ENCODE measurements at regions not wholly inside any gene's neighbourhood (a gene's known extent, or its start where the extent isn't known, plus 50 kb on each side); places are given as distances from the start of the nearest gene placed in this dataset.

DNA sequence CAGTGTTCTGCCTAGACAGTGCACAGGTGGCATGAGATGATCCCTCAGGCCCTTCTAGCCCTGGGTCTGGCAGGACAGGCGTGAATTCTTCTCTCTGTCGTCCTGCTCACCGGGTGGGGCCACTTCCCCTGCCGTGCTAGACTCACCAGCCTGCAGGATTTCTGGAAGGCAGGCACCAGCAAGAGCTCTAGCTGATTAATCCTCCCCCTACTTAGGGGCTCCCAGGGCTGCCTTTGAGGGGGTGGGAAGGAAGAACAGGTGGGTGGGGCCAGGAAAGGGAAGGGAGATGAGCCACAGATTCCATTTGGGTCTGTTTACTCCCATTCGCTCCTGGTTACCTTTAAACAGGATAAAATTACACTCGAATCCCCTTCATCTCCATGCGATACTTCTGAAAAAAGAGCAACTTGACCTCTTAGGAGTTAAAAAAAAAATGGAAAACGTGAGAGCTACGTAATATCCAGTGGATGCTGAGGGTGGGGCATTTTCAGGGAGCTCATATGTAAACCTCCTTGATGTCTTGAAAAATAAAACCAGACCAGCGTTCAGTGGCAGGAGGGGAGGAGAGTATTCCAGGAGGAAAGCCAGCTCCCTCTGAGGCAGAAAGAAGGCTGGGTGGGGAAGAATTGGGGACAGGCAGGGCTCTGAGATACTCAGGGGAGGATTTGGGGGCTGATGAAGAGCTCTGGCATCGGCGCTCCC lies 665.5 kb downstream of the PTPRU start:
- DNase-seq: no peak

GRCh38 chr1:29900712-29901111 lies 664.4 kb downstream of the PTPRU start:
- no peak for DNase-seq

- no peak for DNase-seq
These were observed 663.9 kb downstream of the PTPRU start for GRCh38 chr1:29900104-29900679.

DNA sequence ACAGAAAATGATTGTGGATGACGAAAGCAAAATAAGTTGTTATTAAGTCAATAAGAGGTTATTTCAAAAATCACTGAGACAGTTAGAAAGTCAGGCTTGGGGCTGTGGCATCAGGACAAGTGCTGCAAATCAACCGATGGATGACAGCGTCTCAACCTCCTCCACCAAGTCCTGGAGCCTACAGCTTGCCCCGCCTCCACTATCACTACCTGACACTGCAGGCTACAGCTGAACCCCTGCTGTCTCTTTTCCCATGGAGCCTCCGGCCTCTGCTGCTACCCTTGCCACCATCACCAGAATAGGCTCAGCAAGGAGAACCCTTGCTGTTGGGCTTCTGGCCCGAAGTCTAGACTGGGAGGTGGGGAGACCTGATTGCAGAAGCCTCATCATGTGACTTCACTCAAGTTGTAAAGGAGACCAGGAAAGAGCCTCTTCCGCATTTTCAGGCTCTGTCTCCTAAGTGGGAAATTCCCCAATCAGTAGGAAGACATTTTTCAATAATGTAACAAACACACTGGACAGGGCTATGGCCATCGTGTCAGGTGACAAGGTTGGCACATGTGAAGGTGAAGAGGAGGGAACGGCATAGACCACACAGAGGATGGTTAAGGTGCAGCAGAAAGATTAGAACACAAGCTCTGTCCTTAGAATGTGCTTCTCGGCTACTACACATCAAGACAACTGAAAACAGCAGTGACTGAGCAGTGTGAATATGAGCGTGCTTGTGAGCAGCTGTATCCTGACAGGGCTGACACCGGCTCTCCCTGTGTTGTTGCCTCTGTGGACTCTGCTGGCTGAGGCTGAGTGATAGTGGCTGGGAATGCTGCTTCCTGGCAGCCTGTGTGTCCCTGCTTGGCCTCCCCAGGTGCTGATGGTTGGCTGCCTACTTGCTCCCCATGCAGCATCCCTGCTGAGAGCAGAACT lies 660.7 kb downstream of the PTPRU start:
- peak; percentile 66 to 75 (median 75) for DNase-seq

- no peak for DNase-seq
These were observed 660.0 kb downstream of the PTPRU start for GRCh38 chr1:29896300-29896699.

GRCh38 chr1:29895201-29895600 lies 658.9 kb downstream of the PTPRU start:
- DNase-seq: no peak

- DNase-seq: no peak
These were observed 658.0 kb downstream of the PTPRU start for GRCh38 chr1:29894311-29894710.

DNA sequence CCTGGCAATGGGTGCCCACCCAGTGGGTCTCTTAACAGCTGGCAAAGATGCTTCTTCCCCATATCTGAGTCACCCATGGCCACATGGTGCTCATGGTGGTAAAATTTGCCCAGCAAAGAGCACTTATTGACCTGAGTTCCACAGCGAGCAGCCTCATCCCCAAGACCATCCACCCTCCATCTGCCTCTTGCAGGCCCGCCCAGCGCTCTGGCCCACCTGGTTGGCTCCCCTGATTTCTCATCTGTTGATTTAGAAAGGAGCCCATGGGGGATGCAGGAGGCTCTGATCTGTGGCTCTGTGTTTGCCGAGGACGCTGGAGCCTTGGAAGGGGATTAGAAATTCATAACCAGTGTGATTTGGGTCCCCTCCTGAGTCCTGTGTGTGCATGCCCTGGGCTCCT lies 657.5 kb downstream of the PTPRU start:
- no peak for DNase-seq

GRCh38 chr1:29893046-29893723 lies 656.9 kb downstream of the PTPRU start:
- DNase-seq: no peak

- no peak for DNase-seq
These were observed 655.9 kb downstream of the PTPRU start for GRCh38 chr1:29892247-29892646.

DNA sequence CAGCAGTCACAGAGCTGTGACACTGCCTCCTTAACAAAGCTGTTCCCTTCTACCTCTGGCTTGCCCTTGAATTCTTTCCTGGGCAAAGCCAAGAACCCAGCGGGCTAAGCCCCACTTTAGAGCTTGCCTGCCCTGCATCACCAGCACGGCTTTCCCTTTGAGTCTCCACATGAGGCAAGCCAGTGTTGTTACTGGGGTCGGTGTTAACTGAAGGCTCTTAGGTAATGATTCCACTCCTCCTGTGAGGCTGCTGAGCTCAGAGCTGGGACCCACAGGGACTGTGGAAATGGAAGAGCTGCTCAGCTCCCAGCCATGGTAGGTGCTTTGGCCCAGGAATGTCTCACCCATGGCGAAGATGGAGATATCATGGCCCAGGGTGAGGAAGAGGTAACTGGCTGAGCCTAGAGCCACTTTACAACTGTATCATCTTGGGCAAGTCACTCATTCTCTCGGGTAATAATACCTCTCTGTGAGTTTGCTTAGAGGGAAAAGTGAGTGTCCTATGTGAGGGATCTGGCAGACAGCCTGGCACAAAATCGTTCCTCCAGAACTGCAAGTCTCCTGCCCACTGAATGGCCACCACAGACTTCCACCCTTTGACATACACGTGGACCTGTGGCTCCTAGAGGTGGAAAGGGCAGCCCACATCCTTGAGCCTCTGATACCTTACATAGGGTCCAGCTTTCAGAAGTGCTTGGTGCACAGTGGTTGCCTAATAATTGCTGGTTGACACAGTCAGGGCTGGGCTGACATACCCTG lies 654.1 kb downstream of the PTPRU start:
- no peak for DNase-seq

DNA sequence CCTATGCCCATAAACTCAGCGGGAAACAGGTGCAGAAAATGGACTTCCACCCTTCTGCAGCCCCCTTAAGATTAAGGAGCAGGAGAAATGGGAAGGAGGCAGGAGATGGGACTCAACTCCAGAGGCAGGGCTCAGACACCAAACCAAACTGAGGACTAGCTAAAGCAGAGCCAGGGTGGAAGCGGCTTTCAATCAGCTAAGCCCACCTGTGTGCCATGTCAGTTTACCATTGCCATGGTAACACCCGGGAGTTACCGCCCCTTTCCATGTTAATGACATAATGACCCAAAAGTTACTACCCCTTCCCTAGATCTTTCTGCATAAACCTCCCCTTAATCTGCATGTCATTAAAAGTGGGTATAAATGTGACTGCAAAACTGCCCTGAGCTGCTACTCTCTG lies 653.5 kb downstream of the PTPRU start:
- DNase-seq: no peak

GRCh38 chr1:29884740-29885139 lies 648.4 kb downstream of the PTPRU start:
- no peak for DNase-seq

GRCh38 chr1:29883986-29884385 lies 647.7 kb downstream of the PTPRU start:
- no peak for DNase-seq

GRCh38 chr1:29883411-29883832 lies 647.1 kb downstream of the PTPRU start:
- DNase-seq: no peak

DNA sequence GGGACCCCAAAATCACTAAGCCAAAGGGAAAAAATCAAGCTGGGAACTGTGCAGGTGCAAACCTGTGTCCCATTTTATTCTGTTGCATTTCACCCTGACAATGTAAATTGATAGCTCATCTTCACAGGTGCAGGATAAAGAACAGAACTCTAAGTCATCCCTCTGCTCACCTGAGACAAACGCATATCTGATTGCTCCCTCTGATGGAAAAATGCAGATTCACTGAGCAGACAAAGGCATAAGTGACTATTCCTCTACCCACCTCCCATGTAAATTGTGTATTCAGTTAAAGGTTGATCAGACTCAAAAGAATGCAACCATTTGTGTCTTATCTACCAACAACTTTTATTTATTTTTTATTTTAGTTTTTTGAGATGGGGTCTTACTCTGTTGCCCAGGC lies 644.2 kb downstream of the PTPRU start:
- no peak for DNase-seq

DNA sequence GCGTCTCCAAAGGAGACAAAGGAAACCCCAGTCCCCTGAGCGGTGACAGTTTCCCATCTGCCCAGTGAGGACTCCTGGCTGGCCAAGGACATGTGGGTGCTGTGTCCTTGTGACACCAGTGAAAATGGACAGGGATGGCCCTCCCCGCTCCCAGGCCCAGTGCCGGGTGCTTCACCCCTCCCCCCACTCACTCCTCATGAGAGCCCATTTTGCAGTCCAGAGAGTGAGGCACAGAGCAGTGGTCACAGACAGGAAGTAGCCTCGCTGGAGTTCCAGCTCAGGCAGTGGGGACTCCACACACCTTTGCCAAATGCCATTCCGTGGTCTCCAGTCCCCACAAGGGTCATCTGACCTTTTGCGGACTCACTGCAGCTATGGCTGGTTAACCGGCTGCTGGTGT lies 642.9 kb downstream of the PTPRU start:
- no peak for DNase-seq

DNA sequence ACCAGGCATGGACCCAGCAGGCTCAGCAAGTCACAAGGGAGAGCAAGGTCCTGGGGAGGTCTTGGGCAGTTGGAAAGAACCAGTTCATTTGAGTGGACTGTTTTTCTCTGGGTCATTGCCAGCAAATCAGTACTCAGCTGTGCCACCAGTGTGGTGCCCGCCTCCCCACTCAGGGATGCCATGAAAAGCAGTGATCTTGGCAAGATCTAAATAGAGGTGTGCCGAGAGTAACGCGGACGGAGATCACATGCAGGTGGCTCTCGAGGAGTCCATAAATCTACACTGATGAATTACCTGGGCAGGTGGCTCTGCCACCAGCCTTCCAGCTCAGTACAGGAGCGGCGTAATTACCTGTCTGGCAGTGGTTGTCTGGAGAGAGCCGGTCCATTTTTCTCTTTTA lies 642.2 kb downstream of the PTPRU start:
- DNase-seq: no peak

- no peak for DNase-seq
These were observed 640.6 kb downstream of the PTPRU start for GRCh38 chr1:29876902-29877301.

GRCh38 chr1:29876441-29876840 lies 640.1 kb downstream of the PTPRU start:
- no peak for DNase-seq

DNA sequence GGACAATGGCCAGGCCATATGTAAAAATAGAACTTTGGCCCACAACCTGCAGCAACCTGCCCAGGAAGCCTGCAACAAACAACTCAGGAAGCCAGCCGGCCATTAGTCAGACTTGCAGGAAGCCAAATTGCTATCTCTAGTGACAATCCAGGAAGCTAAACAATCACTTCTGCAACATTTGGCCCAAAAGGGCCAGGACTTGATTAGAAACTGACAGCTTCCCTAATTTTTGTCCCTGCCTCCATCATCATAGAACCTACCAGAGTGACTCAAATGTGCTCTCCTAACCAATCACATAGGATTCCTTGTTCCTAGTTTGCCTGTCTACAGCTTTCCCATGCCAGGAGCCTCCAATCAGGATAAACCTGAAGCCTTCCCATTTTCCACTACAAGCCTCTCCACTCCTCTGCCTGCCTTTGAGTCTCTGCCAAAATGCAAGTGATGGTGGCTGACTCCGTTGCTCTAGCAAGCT lies 639.3 kb downstream of the PTPRU start:
- DNase-seq: peak in 2 of 3 donors; percentile 5 to 7

- DNase-seq: no peak
These were observed 634.3 kb downstream of the PTPRU start for GRCh38 chr1:29870621-29871020.
